ENCODE measurements at regions not wholly inside any gene's neighbourhood (a gene's known extent, or its start where the extent isn't known, plus 50 kb on each side); places are given as distances from the start of the nearest gene placed in this dataset.

GRCh38 chr1:61605607-61606321 lies 119.2 kb downstream of the TM2D1 start:
- no peak overlapping the region for H3K27ac Mint-ChIP-seq
- no peak overlapping the region for H3K27ac ChIP-seq
- H3K4me2 ChIP-seq, result no peak overlapping the region
- H3K9ac ChIP-seq, result no peak overlapping the region
- no peaks in the 10 kb centered on the region for H3K79me2 ChIP-seq (ENCODE audit: low read depth)
- no peaks in the 10 kb centered on the region for H3K4me1 ChIP-seq
- H3F3A ChIP-seq (ENCODE audit: low read depth), result no peaks in the 10 kb centered on the region
- no peak overlapping the region for H3K4me3 ChIP-seq
- H2AFZ ChIP-seq (replicated peaks), result no peak overlapping the region
- H3K36me3 ChIP-seq, result no peaks in the 10 kb centered on the region
- no peaks in the 10 kb centered on the region for H3K9me3 ChIP-seq (ENCODE audit: low read depth)
- TF ChIP-seq EZH2 (IDR thresholded peaks at IDR 0.05) (no peak), CTCF (IDR thresholded peaks at IDR 0.05) (no peak), EZH2phosphoT487 (IDR thresholded peaks at IDR 0.05) (no peak)
- no peaks in the 10 kb centered on the region for H3K27me3 ChIP-seq
- H3K9me3 Mint-ChIP-seq, result no peaks in the 10 kb centered on the region
- no peak overlapping the region for H3K4me3 Mint-ChIP-seq
- peaks cover 8% of the 10 kb centered on the region for H3K4me1 Mint-ChIP-seq
- peaks cover 2% of the 10 kb centered on the region for H3K27me3 Mint-ChIP-seq (ENCODE audit: insufficient read depth, low read depth)
- no peaks in the 10 kb centered on the region for H3K36me3 Mint-ChIP-seq
- DNase-seq (ENCODE audit: low spot score), result no peak
- no peaks in the 10 kb centered on the region for H4K20me1 ChIP-seq (ENCODE audit: low read depth)

DNA sequence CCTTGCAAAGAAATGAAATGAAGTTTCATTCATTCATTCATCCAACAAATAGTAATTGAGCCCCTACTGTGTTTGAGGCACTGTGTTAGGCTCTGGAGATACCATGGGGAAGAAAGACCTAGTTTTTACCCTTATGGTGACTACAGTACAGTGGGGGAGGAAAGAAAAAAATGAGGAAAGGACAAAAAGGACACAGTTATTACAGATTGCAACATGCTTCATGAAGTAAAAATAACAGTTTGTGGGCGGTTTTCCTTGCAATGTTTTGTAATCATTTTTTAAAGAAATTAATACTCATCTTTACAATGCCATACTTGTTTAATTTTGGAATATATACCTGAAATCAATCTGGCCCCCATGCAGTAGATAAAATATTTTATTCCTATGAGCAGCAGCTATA lies 120.3 kb downstream of the TM2D1 start:
- Mint-ChIP-seq H3K27me3 (ENCODE audit: insufficient read depth, low read depth) (peaks cover 2% of the 10 kb centered on the region), H3K4me1 (peaks cover 8% of the 10 kb centered on the region), H3K9me3 (no peaks in the 10 kb centered on the region), H3K36me3 (no peaks in the 10 kb centered on the region), H3K4me3 (no peak overlapping the region), H3K27ac (no peak overlapping the region)
- Histone ChIP-seq H3K4me1 (no peaks in the 10 kb centered on the region), H2AFZ (replicated peaks) (no peak overlapping the region), H3K9me3 (ENCODE audit: low read depth) (no peaks in the 10 kb centered on the region), H3K4me2 (no peak overlapping the region), H3K36me3 (no peaks in the 10 kb centered on the region), H3K27me3 (no peaks in the 10 kb centered on the region), H3K4me3 (no peak overlapping the region), H4K20me1 (ENCODE audit: low read depth) (no peaks in the 10 kb centered on the region), H3F3A (ENCODE audit: low read depth) (no peaks in the 10 kb centered on the region), H3K9ac (no peak overlapping the region), H3K27ac (no peak overlapping the region), H3K79me2 (ENCODE audit: low read depth) (no peaks in the 10 kb centered on the region)
- TF ChIP-seq CTCF (IDR thresholded peaks at IDR 0.05), result no peak
- TF ChIP-seq EZH2phosphoT487 (IDR thresholded peaks at IDR 0.05), result no peak
- no peak for TF ChIP-seq EZH2 (IDR thresholded peaks at IDR 0.05)
- no peak for DNase-seq (ENCODE audit: low spot score)

DNA sequence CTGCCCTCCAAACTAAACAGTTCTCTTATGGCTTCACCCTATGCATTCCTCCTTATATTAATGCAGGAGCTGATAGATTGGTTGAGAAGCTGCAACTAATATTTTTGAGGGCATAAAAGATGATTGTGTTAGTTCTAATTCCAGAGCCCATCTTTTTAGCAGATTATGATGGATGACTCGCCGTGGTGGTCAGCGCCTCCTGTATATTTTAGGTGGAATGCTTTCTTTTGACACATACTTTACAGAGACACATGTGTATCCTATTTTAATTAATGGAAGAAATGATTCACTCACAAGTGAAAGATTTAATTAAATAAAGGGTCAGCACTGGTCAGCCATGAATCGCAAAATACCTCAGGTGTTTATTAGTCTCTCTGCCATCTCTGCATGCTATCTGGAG lies 120.7 kb downstream of the TM2D1 start:
- Histone ChIP-seq H3K9me3 (ENCODE audit: low read depth) (no peaks in the 10 kb centered on the region), H3K4me1 (no peaks in the 10 kb centered on the region), H3K4me2 (no peak overlapping the region), H3F3A (ENCODE audit: low read depth) (no peaks in the 10 kb centered on the region), H4K20me1 (ENCODE audit: low read depth) (no peaks in the 10 kb centered on the region), H3K36me3 (no peaks in the 10 kb centered on the region), H3K79me2 (ENCODE audit: low read depth) (no peaks in the 10 kb centered on the region), H3K9ac (no peak overlapping the region), H2AFZ (replicated peaks) (peak overlapping the region; percentile 50), H3K27ac (no peak overlapping the region), H3K4me3 (no peak overlapping the region), H3K27me3 (no peaks in the 10 kb centered on the region)
- no peak for DNase-seq (ENCODE audit: low spot score)
- TF ChIP-seq EZH2 (IDR thresholded peaks at IDR 0.05), result no peak
- no peak for TF ChIP-seq CTCF (IDR thresholded peaks at IDR 0.05)
- TF ChIP-seq EZH2phosphoT487 (IDR thresholded peaks at IDR 0.05), result no peak
- Mint-ChIP-seq H3K4me3 (no peak overlapping the region), H3K36me3 (no peaks in the 10 kb centered on the region), H3K27me3 (ENCODE audit: insufficient read depth, low read depth) (peaks cover 2% of the 10 kb centered on the region), H3K9me3 (no peaks in the 10 kb centered on the region), H3K27ac (no peak overlapping the region), H3K4me1 (peaks cover 8% of the 10 kb centered on the region)

Measured in neural progenitor cell (in vitro differentiated cells).